Neural cell (in vitro differentiated cells): ENCODE measurements at regions not wholly inside any gene's neighbourhood (a gene's known extent, or its start where the extent isn't known, plus 50 kb on each side); places are given as distances from the start of the nearest gene placed in this dataset.

Source experiments
- EP300 ChIP-seq: fragments of 450-650 bp; conservative IDR thresholded peaks from 2 replicates; pipeline ENCODE4 v1.6.1; 2014; ENCODE audit warnings: antibody characterized with exemption, mild to moderate bottlenecking, moderate library complexity; ENCODE audit not compliant: poor library complexity, severe bottlenecking
- POLR2AphosphoS5 ChIP-seq: IDR thresholded peaks from 2 replicates; pipeline ENCODE4 v1.6.1; 2012
- TF ChIP-seq, protein P1 (sequence below): IDR thresholded peaks from 2 replicates; pipeline ENCODE4 v1.6.1; 2012; ENCODE audit warnings: borderline replicate concordance

DNA sequence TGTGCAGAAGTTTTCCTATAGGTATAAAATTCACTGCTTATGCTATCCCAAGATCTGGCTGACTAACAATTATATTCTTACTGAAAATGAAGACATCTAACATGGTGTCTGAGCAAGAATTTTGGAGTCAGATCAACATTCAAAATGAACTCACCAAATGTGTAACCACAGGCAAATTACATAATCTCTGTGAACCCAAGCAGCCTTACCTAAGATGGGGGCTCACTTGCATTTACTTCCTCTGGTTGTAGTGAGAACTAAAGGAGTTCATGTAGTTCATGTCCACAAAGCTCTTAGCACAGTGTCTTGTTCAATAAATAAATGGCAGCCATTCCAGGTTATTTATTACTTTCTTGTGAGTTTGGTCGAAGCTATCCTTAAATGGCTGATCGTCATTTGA is 163.9 kb upstream of the LCORL start:
- TF ChIP-seq, protein P1, sequence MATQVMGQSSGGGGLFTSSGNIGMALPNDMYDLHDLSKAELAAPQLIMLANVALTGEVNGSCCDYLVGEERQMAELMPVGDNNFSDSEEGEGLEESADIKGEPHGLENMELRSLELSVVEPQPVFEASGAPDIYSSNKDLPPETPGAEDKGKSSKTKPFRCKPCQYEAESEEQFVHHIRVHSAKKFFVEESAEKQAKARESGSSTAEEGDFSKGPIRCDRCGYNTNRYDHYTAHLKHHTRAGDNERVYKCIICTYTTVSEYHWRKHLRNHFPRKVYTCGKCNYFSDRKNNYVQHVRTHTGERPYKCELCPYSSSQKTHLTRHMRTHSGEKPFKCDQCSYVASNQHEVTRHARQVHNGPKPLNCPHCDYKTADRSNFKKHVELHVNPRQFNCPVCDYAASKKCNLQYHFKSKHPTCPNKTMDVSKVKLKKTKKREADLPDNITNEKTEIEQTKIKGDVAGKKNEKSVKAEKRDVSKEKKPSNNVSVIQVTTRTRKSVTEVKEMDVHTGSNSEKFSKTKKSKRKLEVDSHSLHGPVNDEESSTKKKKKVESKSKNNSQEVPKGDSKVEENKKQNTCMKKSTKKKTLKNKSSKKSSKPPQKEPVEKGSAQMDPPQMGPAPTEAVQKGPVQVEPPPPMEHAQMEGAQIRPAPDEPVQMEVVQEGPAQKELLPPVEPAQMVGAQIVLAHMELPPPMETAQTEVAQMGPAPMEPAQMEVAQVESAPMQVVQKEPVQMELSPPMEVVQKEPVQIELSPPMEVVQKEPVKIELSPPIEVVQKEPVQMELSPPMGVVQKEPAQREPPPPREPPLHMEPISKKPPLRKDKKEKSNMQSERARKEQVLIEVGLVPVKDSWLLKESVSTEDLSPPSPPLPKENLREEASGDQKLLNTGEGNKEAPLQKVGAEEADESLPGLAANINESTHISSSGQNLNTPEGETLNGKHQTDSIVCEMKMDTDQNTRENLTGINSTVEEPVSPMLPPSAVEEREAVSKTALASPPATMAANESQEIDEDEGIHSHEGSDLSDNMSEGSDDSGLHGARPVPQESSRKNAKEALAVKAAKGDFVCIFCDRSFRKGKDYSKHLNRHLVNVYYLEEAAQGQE = no peak
- TF ChIP-seq EP300 = no peak
- TF ChIP-seq POLR2AphosphoS5 = no peak
